ENCODE measurements at regions not wholly inside any gene's neighbourhood (a gene's known extent, or its start where the extent isn't known, plus 50 kb on each side); places are given as distances from the start of the nearest gene placed in this dataset.

DNA sequence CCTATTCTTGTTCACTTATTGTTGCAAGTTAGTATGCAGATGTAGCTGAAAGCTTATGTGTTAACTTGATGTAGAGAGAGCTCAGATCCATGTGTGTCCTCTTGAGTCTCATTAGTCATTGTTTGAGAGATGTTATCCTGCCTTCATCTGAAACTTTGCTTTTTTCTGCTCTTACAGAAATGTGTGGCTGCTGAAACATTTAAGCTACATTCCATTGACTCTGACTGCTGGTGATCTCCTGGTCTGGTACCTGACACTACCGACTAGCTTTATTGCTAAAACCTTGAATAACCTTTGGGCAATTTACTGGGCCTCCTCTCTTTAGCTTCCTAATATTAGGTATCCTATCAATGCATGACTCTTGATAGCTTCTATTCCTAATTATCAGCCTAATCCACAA lies 705.6 kb upstream of the FOXG1 start:
- Histone ChIP-seq H3K56ac (ENCODE audit: extremely low read depth, insufficient read depth, low read length) (no peak overlapping the region), H3K27ac (ENCODE audit: insufficient read depth, low read length) (no peak overlapping the region), H3K4me2 (ENCODE audit: low read depth, low read length) (no peak overlapping the region), H3K9me1 (ENCODE audit: insufficient read depth, low read length) (no peaks in the 10 kb centered on the region), H2AK9ac (replicated peaks; ENCODE audit: low read depth, low read length, poor library complexity) (no peak overlapping the region), H4K5ac (ENCODE audit: low read depth, low read length) (no peak overlapping the region), H2AFZ (replicated peaks; ENCODE audit: low read length, poor library complexity) (no peak overlapping the region), H3K79me1 (ENCODE audit: low read depth in 1 of 2, low read length in 2 of 2) (no peaks in the 10 kb centered on the region), H3K9ac (ENCODE audit: low read depth, low read length) (no peak overlapping the region), H3K4me3 (ENCODE audit: insufficient read depth, low read depth, low read length) (no peak overlapping the region), H3K14ac (replicated peaks; ENCODE audit: low read depth, low read length) (no peak overlapping the region), H3K9me3 (ENCODE audit: control insufficient read depth, insufficient read depth, low read length) (peaks cover 2% of the 10 kb centered on the region; the same call in 1 of the 2 replicates), H3K36me3 (ENCODE audit: control insufficient read depth, insufficient read depth, low read length) (no peaks in the 10 kb centered on the region), H4K91ac (ENCODE audit: insufficient read depth, low read depth, low read length) (no peak overlapping the region), H3K23ac (ENCODE audit: low read depth, low read length) (no peak overlapping the region), H3K27me3 (ENCODE audit: control insufficient read depth, insufficient read depth, low read length) (no peaks in the 10 kb centered on the region), H4K20me1 (ENCODE audit: insufficient read depth, low read length) (no peaks in the 10 kb centered on the region), H2BK20ac (ENCODE audit: low read depth, low read length) (no peak overlapping the region), H3K18ac (ENCODE audit: low read depth, low read length) (no peak overlapping the region), H3K4me1 (ENCODE audit: control insufficient read depth, insufficient read depth, low read length) (no peaks in the 10 kb centered on the region), H4K8ac (ENCODE audit: low read depth in 2 of 2, low read length in 2 of 2) (no peak overlapping the region), H2AK5ac (ENCODE audit: low read depth, low read length) (no peak overlapping the region), H2BK5ac (ENCODE audit: low read depth, low read length, poor library complexity, severe bottlenecking) (no peak overlapping the region), H3K4ac (ENCODE audit: low read depth, low read length) (no peak overlapping the region), H2BK120ac (ENCODE audit: low read depth, low read length) (no peak overlapping the region), H2BK15ac (ENCODE audit: low read depth, low read length) (no peak overlapping the region)
- no TSS peak for BruUV-seq (replicated peaks)
- in situ Hi-C loops (cut with MboI; ENCODE audit: low sequenced_read_pairs) = no loop called here
- ATAC-seq (ENCODE audit: low read depth) = no peak
- TF ChIP-seq, protein P1, sequence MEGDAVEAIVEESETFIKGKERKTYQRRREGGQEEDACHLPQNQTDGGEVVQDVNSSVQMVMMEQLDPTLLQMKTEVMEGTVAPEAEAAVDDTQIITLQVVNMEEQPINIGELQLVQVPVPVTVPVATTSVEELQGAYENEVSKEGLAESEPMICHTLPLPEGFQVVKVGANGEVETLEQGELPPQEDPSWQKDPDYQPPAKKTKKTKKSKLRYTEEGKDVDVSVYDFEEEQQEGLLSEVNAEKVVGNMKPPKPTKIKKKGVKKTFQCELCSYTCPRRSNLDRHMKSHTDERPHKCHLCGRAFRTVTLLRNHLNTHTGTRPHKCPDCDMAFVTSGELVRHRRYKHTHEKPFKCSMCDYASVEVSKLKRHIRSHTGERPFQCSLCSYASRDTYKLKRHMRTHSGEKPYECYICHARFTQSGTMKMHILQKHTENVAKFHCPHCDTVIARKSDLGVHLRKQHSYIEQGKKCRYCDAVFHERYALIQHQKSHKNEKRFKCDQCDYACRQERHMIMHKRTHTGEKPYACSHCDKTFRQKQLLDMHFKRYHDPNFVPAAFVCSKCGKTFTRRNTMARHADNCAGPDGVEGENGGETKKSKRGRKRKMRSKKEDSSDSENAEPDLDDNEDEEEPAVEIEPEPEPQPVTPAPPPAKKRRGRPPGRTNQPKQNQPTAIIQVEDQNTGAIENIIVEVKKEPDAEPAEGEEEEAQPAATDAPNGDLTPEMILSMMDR (conservative IDR thresholded peaks at IDR 0.05; ENCODE audit: low read depth, low read length) = no peak
- TF ChIP-seq SMC3 (IDR thresholded peaks at IDR 0.05; ENCODE audit: low read depth, low read length) (no peak), FOS (IDR thresholded peaks at IDR 0.05; ENCODE audit: low read depth, low read length) (no peak), POLR2A (IDR thresholded peaks at IDR 0.05; ENCODE audit: low read depth, low read length) (no peak), RAD21 (IDR thresholded peaks at IDR 0.05; ENCODE audit: low read length) (no peak), RCOR1 (IDR thresholded peaks at IDR 0.05; ENCODE audit: insufficient replicate concordance, low read length) (no peak), CEBPB (IDR thresholded peaks at IDR 0.05; ENCODE audit: low read depth, low read length) (no peak), BHLHE40 (IDR thresholded peaks at IDR 0.05; ENCODE audit: low read depth, low read length) (no peak), MAFK (IDR thresholded peaks at IDR 0.05; ENCODE audit: low read depth, low read length) (no peak), CHD1 (IDR thresholded peaks at IDR 0.05; ENCODE audit: low read depth, low read length) (no peak), NFE2L2 (IDR thresholded peaks at IDR 0.05; ENCODE audit: low read depth, low read length) (no peak), MXI1 (IDR thresholded peaks at IDR 0.05; ENCODE audit: borderline replicate concordance, low read depth, low read length) (no peak), MAZ (IDR thresholded peaks at IDR 0.05; ENCODE audit: borderline replicate concordance, low read depth, low read length) (no peak), RFX5 (IDR thresholded peaks at IDR 0.05; ENCODE audit: low read depth, low read length) (no peak)
- TF ChIP-seq, protein P2, sequence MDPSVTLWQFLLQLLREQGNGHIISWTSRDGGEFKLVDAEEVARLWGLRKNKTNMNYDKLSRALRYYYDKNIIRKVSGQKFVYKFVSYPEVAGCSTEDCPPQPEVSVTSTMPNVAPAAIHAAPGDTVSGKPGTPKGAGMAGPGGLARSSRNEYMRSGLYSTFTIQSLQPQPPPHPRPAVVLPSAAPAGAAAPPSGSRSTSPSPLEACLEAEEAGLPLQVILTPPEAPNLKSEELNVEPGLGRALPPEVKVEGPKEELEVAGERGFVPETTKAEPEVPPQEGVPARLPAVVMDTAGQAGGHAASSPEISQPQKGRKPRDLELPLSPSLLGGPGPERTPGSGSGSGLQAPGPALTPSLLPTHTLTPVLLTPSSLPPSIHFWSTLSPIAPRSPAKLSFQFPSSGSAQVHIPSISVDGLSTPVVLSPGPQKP (IDR thresholded peaks at IDR 0.05; ENCODE audit: borderline replicate concordance, low read depth, low read length) = no peak
- TF ChIP-seq, protein P3, sequence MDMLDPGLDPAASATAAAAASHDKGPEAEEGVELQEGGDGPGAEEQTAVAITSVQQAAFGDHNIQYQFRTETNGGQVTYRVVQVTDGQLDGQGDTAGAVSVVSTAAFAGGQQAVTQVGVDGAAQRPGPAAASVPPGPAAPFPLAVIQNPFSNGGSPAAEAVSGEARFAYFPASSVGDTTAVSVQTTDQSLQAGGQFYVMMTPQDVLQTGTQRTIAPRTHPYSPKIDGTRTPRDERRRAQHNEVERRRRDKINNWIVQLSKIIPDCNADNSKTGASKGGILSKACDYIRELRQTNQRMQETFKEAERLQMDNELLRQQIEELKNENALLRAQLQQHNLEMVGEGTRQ (IDR thresholded peaks at IDR 0.05; ENCODE audit: low read depth, low read length) = no peak
- CTCF ChIA-PET = interaction anchor here (0.6 kb wide), 1 partner anchor 64 kb away, joined by 4 read pairs; no protein-coding TSS in a partner anchor
- WGBS, 2 experiments (ENCODE audit: extremely low coverage in 2 of 2, insufficient read length in 1 of 2) = 50% methylated on average over 1 of the region's 1 CpG; no CpG with 5 or more reads in 1 of the 2 experiments
- intact Hi-C loops (cut with micrococcal nuclease) = no loop called here
- POLR2A ChIA-PET (ENCODE audit: unreplicated experiment) = no interaction called here
- no peak for DNase-seq
- dilution Hi-C loops (cut with HindIII; ENCODE audit: low sequenced_read_pairs, unreplicated experiment) = no loop called here

Data from IMR-90 (cell line).